ENCODE measurements at regions not wholly inside any gene's neighbourhood (a gene's known extent, or its start where the extent isn't known, plus 50 kb on each side); places are given as distances from the start of the nearest gene placed in this dataset.

- DNase-seq (ENCODE audit: low spot score): no peak
Measured at GRCh38 chr6:760982-761955, 68.3 kb upstream of the EXOC2 start.

DNA sequence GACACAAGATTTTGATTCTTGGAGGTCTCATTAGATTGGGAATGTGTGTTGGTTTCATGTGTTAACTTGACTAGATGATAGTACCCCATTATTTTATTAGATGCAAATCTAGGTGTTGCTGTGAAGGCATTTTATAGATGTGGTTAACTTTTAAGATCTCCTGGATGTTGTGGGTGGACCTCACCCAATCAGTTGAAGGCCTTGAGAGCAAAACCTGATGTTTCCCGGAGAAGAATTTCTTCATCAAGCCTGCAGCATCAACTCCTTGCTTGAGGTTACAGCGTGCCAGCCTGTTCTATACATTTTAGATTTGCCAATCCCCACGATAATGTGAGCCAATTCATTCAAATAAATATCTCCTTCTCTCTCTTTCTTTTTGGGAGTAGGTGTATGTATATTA, 66.8 kb upstream of the EXOC2 start:
- no peak for DNase-seq (ENCODE audit: low spot score)

- DNase-seq (ENCODE audit: low spot score): no peak
Measured at GRCh38 chr6:756224-756623, 63.3 kb upstream of the EXOC2 start.

DNA sequence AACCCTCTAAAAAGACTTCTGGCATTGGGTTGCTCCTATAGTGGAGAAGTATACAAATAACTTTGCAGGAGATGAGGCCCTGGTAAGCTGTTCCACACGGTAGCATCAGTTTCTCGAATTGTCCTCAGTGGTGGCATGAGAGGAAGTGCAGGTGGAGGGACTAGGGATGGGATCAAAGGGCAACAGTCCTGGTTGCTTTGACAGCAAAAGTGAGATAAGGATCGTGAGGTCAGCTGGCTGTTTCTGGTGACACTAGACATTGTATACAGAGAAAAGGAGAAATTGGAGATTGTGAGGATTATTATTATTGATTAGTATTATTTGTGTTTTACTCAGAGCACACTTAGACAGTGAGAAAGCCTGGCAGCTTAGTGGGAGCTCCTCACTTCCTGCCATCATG, 61.3 kb upstream of the EXOC2 start:
- DNase-seq (ENCODE audit: low spot score): no peak

GRCh38 chr6:753486-753885, 60.5 kb upstream of the EXOC2 start:
- DNase-seq (ENCODE audit: low spot score): no peak

DNA sequence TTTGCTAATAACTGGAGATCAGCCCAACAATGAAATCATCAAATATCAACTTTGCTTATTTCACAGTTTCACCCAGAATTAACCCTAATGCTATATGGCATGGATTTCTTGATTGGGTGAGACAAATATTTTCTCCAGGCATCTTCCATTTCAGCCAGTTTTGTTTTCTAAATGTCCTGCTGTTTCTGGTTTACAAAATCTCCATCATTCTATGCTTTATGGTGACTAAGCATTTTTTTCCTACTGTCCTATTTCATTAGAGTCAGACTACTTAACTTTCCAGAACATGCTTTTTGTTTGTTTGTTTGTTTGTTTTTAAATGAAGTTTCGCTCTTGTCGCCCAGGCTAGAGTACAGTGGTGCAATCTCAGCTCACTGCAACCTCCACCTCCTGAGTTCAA, 59.5 kb upstream of the EXOC2 start:
- DNase-seq (ENCODE audit: low spot score): no peak

GRCh38 chr6:751765-752164, 58.8 kb upstream of the EXOC2 start:
- no peak for DNase-seq (ENCODE audit: low spot score)

GRCh38 chr6:747921-748320, 55.0 kb upstream of the EXOC2 start:
- DNase-seq (ENCODE audit: low spot score): no peak

DNA sequence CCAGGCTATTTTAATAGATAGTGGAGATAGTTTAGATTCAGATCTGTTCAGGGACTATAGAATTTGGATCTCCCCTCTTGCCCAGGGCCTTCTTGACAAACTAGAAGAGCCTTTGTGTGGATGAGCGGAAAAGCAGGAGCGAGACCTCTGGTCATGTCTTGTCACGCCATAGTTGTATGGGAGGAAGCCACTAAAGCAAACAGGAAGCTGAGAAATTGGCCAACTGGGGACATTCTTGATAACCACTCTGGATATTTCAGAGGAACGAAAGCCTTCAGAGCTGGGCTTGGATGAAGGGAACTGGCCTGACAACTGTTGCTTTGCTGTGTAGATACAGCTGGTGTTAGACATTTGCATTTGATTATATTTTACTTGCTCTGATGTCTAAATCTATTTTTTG, 54.1 kb upstream of the EXOC2 start:
- no peak for DNase-seq (ENCODE audit: low spot score)

GRCh38 chr6:744666-745353, 51.9 kb upstream of the EXOC2 start:
- no peak for DNase-seq (ENCODE audit: low spot score)

- no peak for DNase-seq (ENCODE audit: low spot score)
Measured at GRCh38 chr6:743320-744096, 50.6 kb upstream of the EXOC2 start.

Data from COLO829 (cell line).